ENCODE measurements at regions not wholly inside any gene's neighbourhood (a gene's known extent, or its start where the extent isn't known, plus 50 kb on each side); places are given as distances from the start of the nearest gene placed in this dataset.

- peaks cover 6% of the 10 kb centered on the region for H3K27me3 ChIP-seq (ENCODE audit: insufficient read depth, poor library complexity, severe bottlenecking)
- H3K9me3 ChIP-seq (ENCODE audit: severe bottlenecking): no peaks in the 10 kb centered on the region
- ATAC-seq (ENCODE audit: low read depth): no peak; the same call in 2 of the 3 replicates
- no peak overlapping the region for H3K4me3 ChIP-seq (ENCODE audit: severe bottlenecking)
- no peak for TF ChIP-seq CTCF (IDR thresholded peaks at IDR 0.05; ENCODE audit: poor library complexity, severe bottlenecking)
- no peaks in the 10 kb centered on the region for H3K4me1 ChIP-seq (ENCODE audit: insufficient read depth, poor library complexity, severe bottlenecking)
- H3K27ac ChIP-seq (ENCODE audit: poor library complexity, severe bottlenecking): no peak overlapping the region
- no peak for DNase-seq (ENCODE audit: low spot score)
- H3K36me3 ChIP-seq (ENCODE audit: low read depth): no peaks in the 10 kb centered on the region
These were observed 1247.1 kb downstream of the BRD1 start for GRCh38 chr22:48580481-48580970.

GRCh38 chr22:48579928-48580309 is 1247.8 kb downstream of the BRD1 start:
- H3K27me3 ChIP-seq (ENCODE audit: insufficient read depth, poor library complexity, severe bottlenecking): peaks cover 7% of the 10 kb centered on the region
- no peaks in the 10 kb centered on the region for H3K9me3 ChIP-seq (ENCODE audit: severe bottlenecking)

GRCh38 chr22:48579043-48579927 is 1248.4 kb downstream of the BRD1 start:
- TF ChIP-seq CTCF (IDR thresholded peaks at IDR 0.05; ENCODE audit: poor library complexity, severe bottlenecking): no peak
- Histone ChIP-seq H3K27me3 (ENCODE audit: insufficient read depth, poor library complexity, severe bottlenecking) (peaks cover 11% of the 10 kb centered on the region), H3K27ac (ENCODE audit: poor library complexity, severe bottlenecking) (no peak overlapping the region), H3K4me3 (ENCODE audit: severe bottlenecking) (no peak overlapping the region), H3K9me3 (ENCODE audit: severe bottlenecking) (no peaks in the 10 kb centered on the region), H3K4me1 (ENCODE audit: insufficient read depth, poor library complexity, severe bottlenecking) (no peaks in the 10 kb centered on the region), H3K36me3 (ENCODE audit: low read depth) (no peaks in the 10 kb centered on the region)
- ATAC-seq (ENCODE audit: low read depth) (no peak), DNase-seq (ENCODE audit: low spot score) (no peak)

More at GRCh38 chr22:48579928-48580309, 1247.8 kb downstream of the BRD1 start:
- Histone ChIP-seq H3K4me1 (ENCODE audit: insufficient read depth, poor library complexity, severe bottlenecking) (no peaks in the 10 kb centered on the region), H3K4me3 (ENCODE audit: severe bottlenecking) (no peak overlapping the region), H3K36me3 (ENCODE audit: low read depth) (no peaks in the 10 kb centered on the region), H3K27ac (ENCODE audit: poor library complexity, severe bottlenecking) (no peak overlapping the region)
- no peak for ATAC-seq (ENCODE audit: low read depth)
- DNase-seq (ENCODE audit: low spot score): no peak
- no peak for TF ChIP-seq CTCF (IDR thresholded peaks at IDR 0.05; ENCODE audit: poor library complexity, severe bottlenecking)

- Histone ChIP-seq H3K4me1 (ENCODE audit: insufficient read depth, poor library complexity, severe bottlenecking) (no peaks in the 10 kb centered on the region), H3K27me3 (ENCODE audit: insufficient read depth, poor library complexity, severe bottlenecking) (peaks cover 11% of the 10 kb centered on the region), H3K9me3 (ENCODE audit: severe bottlenecking) (no peaks in the 10 kb centered on the region), H3K36me3 (ENCODE audit: low read depth) (no peaks in the 10 kb centered on the region), H3K4me3 (ENCODE audit: severe bottlenecking) (no peak overlapping the region), H3K27ac (ENCODE audit: poor library complexity, severe bottlenecking) (no peak overlapping the region)
- no peak for DNase-seq (ENCODE audit: low spot score)
- ATAC-seq (ENCODE audit: low read depth): no peak
- no peak for TF ChIP-seq CTCF (IDR thresholded peaks at IDR 0.05; ENCODE audit: poor library complexity, severe bottlenecking)
These were observed 1249.3 kb downstream of the BRD1 start for GRCh38 chr22:48578138-48579042.
